GM23338 (cell line): ENCODE measurements at regions not wholly inside any gene's neighbourhood (a gene's known extent, or its start where the extent isn't known, plus 50 kb on each side); places are given as distances from the start of the nearest gene placed in this dataset.

Experiments used
- ATAC-seq: fragments of 200-7000 bp; cut with Tn5 transposase; 3 replicates; pipeline ENCODE4 v1.9.1; 2020
- DNase-seq: peaks from one replicate; pipeline ENCODE4 v3.0.0-alpha.2; 2015; ENCODE audit warnings: low spot score
- H2AFZ ChIP-seq: fragments of 200-600 bp; sonication (generic); 2 replicates; pipeline ENCODE4 v1.8.0; 2016; ENCODE audit warnings: antibody characterized with exemption, mild to moderate bottlenecking, moderate library complexity
- H3F3A ChIP-seq: fragments of 200-600 bp; sonication (generic); replicated peaks from 2 replicates; pipeline ENCODE4 v1.8.0; 2017; ENCODE audit warnings: antibody characterized with exemption, mixed run types, low read depth
- H3K27ac ChIP-seq: fragments of 200-600 bp; sonication (generic); 2 replicates; pipeline ENCODE4 v1.6.1; 2016; ENCODE audit warnings: low read depth
- H3K27me3 ChIP-seq: fragments of 200-600 bp; sonication (generic); 2 replicates; pipeline ENCODE4 v1.8.0; 2016; ENCODE audit warnings: mild to moderate bottlenecking, mixed run types, moderate library complexity; ENCODE audit not compliant: insufficient read depth
- H3K36me3 ChIP-seq: fragments of 200-600 bp; sonication (generic); 2 replicates; pipeline ENCODE4 v1.8.0; 2016; ENCODE audit warnings: mild to moderate bottlenecking; ENCODE audit not compliant: insufficient read depth
- H3K4me1 ChIP-seq: fragments of 200-600 bp; sonication (generic); 2 replicates; pipeline ENCODE4 v1.8.0; 2016; ENCODE audit warnings: mild to moderate bottlenecking, moderate library complexity; ENCODE audit not compliant: insufficient read depth
- H3K4me2 ChIP-seq: fragments of 200-600 bp; sonication (generic); 2 replicates; pipeline ENCODE4 v1.7.1; 2017; ENCODE audit warnings: mixed run types
- H3K4me3 ChIP-seq: fragments of 200-600 bp; sonication (generic); 2 replicates; pipeline ENCODE4 v1.6.1; 2016; ENCODE audit warnings: mixed run types
- H3K79me2 ChIP-seq: fragments of 200-600 bp; sonication (generic); replicated peaks from 2 replicates; pipeline ENCODE4 v1.8.0; 2017; ENCODE audit warnings: mild to moderate bottlenecking; ENCODE audit not compliant: insufficient read depth
- H3K9me2 ChIP-seq: fragments of 200-600 bp; sonication (generic); 2 replicates; pipeline ENCODE4 v1.8.0; 2017; ENCODE audit not compliant: insufficient read depth
- H4K20me1 ChIP-seq: fragments of 200-600 bp; sonication (generic); replicated peaks from 2 replicates; pipeline ENCODE4 v1.8.0; 2017; ENCODE audit warnings: mild to moderate bottlenecking; ENCODE audit not compliant: insufficient read depth
- H3K27ac Mint-ChIP-seq: 2 replicates; pipeline ENCODE4 v1.8.0; 2020; ENCODE audit warnings: inconsistent platforms, mild to moderate bottlenecking, moderate library complexity, mixed read lengths
- H3K27me3 Mint-ChIP-seq: 3 replicates; pipeline ENCODE4 v1.8.0; 2022; ENCODE audit warnings: low read depth, mild to moderate bottlenecking, moderate library complexity, mixed read lengths, inconsistent platforms; ENCODE audit not compliant: insufficient read depth, poor library complexity
- H3K36me3 Mint-ChIP-seq: 3 replicates; pipeline ENCODE4 v1.8.0; 2021; ENCODE audit warnings: low read depth, mild to moderate bottlenecking, inconsistent platforms, moderate library complexity, mixed read lengths
- H3K4me1 Mint-ChIP-seq: 3 replicates; pipeline ENCODE4 v1.8.0; 2020; ENCODE audit warnings: mild to moderate bottlenecking, inconsistent platforms, mixed read lengths
- H3K4me3 Mint-ChIP-seq: 3 replicates; pipeline ENCODE4 v1.8.0; 2021; ENCODE audit warnings: moderate library complexity, mild to moderate bottlenecking, inconsistent platforms, mixed read lengths
- H3K9me3 Mint-ChIP-seq: 3 replicates; pipeline ENCODE4 v1.8.0; 2020; ENCODE audit warnings: moderate library complexity, mild to moderate bottlenecking, inconsistent platforms, mixed read lengths
- CREB1 ChIP-seq: fragments of 250-450 bp; sonication (Bioruptor Pico); IDR thresholded peaks from 2 replicates; pipeline ENCODE4 v1.5.0; 2020; ENCODE audit warnings: low read depth, mild to moderate bottlenecking, moderate library complexity
- ETS1 ChIP-seq: IDR thresholded peaks from 2 replicates; pipeline ENCODE4 v1.6.1; 2016; ENCODE audit warnings: antibody characterized with exemption
- EZH2 ChIP-seq: fragments of 200-600 bp; sonication (generic); IDR thresholded peaks from one replicate; pipeline ENCODE4 v1.8.0; 2017; ENCODE audit warnings: antibody characterized with exemption, mild to moderate bottlenecking, low read depth; ENCODE audit not compliant: unreplicated experiment
- EZH2phosphoT487 ChIP-seq: fragments of 200-600 bp; sonication (generic); IDR thresholded peaks from one replicate; pipeline ENCODE4 v1.8.1; 2018; ENCODE audit warnings: antibody characterized with exemption; ENCODE audit not compliant: unreplicated experiment
- NANOG ChIP-seq: IDR thresholded peaks from 2 replicates; pipeline ENCODE4 v1.6.1; 2016; ENCODE audit warnings: antibody characterized with exemption, borderline replicate concordance
- POLR2AphosphoS5 ChIP-seq: IDR thresholded peaks from 2 replicates; pipeline ENCODE4 v1.6.1; 2016; ENCODE audit warnings: antibody characterized with exemption, low read depth
- REST ChIP-seq: IDR thresholded peaks from one replicate; pipeline ENCODE4 v1.6.1; 2018; ENCODE audit warnings: antibody characterized with exemption; ENCODE audit not compliant: unreplicated experiment
- STAT1 ChIP-seq: IDR thresholded peaks from one replicate; pipeline ENCODE4 v1.6.1; 2016; ENCODE audit warnings: antibody characterized with exemption; ENCODE audit not compliant: unreplicated experiment
- ZNF114 ChIP-seq: fragments of 250-450 bp; sonication (Bioruptor Pico); IDR thresholded peaks from 2 replicates; pipeline ENCODE4 v1.5.0; 2020; ENCODE audit warnings: mild to moderate bottlenecking, moderate library complexity
- ZNF331 ChIP-seq: fragments of 250-450 bp; sonication (Bioruptor Pico); IDR thresholded peaks from 2 replicates; pipeline ENCODE4 v1.5.0; 2020; ENCODE audit warnings: low read depth, mild to moderate bottlenecking, moderate library complexity
- ZNF462 ChIP-seq: fragments of 250-450 bp; sonication (Bioruptor Pico); IDR thresholded peaks from 2 replicates; pipeline ENCODE4 v1.5.0; 2020; ENCODE audit warnings: mild to moderate bottlenecking, moderate library complexity

GRCh38 chr6:141212296-141212695 is 920.4 kb upstream of the GJE1 start:
- H3K79me2 ChIP-seq: no peaks in the 10 kb centered on the region
- no peaks in the 10 kb centered on the region for H3K4me1 Mint-ChIP-seq
- peaks cover 4% of the 10 kb centered on the region for H3K27me3 Mint-ChIP-seq
- H3K4me2 ChIP-seq: no peak overlapping the region
- 0 out of 2 replicates have a peak overlapping the region, but pooled peaks have one; percentile 9 for H2AFZ ChIP-seq
- H3K4me1 ChIP-seq: no peaks in the 10 kb centered on the region
- no peak overlapping the region for H3K27ac ChIP-seq
- no peak for TF ChIP-seq STAT1
- no peaks in the 10 kb centered on the region for H3F3A ChIP-seq
- no peak overlapping the region for H3K4me3 ChIP-seq
- DNase-seq (no peak), ATAC-seq (no peak)
- no peak overlapping the region for H3K4me3 Mint-ChIP-seq
- H3K36me3 Mint-ChIP-seq: peaks cover 4% of the 10 kb centered on the region; the same call in 2 of the 3 replicates
- H3K36me3 ChIP-seq: no peaks in the 10 kb centered on the region
- H3K27ac Mint-ChIP-seq: no peak overlapping the region
- peaks cover 16% of the 10 kb centered on the region for H3K9me2 ChIP-seq
- H4K20me1 ChIP-seq: no peaks in the 10 kb centered on the region
- no peaks in the 10 kb centered on the region for H3K27me3 ChIP-seq
- H3K9me3 Mint-ChIP-seq: peaks cover 6% of the 10 kb centered on the region

GRCh38 chr6:141211845-141212244 is 920.9 kb upstream of the GJE1 start:
- Histone ChIP-seq H3F3A (no peaks in the 10 kb centered on the region), H3K27me3 (no peaks in the 10 kb centered on the region), H3K4me2 (no peak overlapping the region), H3K4me3 (no peak overlapping the region), H3K36me3 (no peaks in the 10 kb centered on the region), H2AFZ (0 out of 2 replicates have a peak overlapping the region, but pooled peaks have one; percentile 9), H3K9me2 (peaks cover 16% of the 10 kb centered on the region), H3K79me2 (no peaks in the 10 kb centered on the region), H3K4me1 (no peaks in the 10 kb centered on the region), H4K20me1 (no peaks in the 10 kb centered on the region), H3K27ac (no peak overlapping the region)
- H3K27ac Mint-ChIP-seq: no peak overlapping the region
- H3K36me3 Mint-ChIP-seq: peaks cover 2% of the 10 kb centered on the region; the same call in 2 of the 3 replicates
- H3K9me3 Mint-ChIP-seq: peaks cover 4% of the 10 kb centered on the region; the same call in 2 of the 3 replicates
- TF ChIP-seq EZH2phosphoT487: no peak
- TF ChIP-seq ETS1: no peak
- no peak for TF ChIP-seq CREB1 (CRISPR knock-in tag)
- no peak for TF ChIP-seq REST
- no peak for TF ChIP-seq ZNF114 (CRISPR knock-in tag)
- TF ChIP-seq ZNF331 (CRISPR knock-in tag): no peak
- TF ChIP-seq ZNF462 (CRISPR knock-in tag): no peak
- no peak for TF ChIP-seq EZH2
- no peak for TF ChIP-seq POLR2AphosphoS5
- TF ChIP-seq NANOG: no peak
- ATAC-seq (no peak), DNase-seq (no peak)
- peaks cover 4% of the 10 kb centered on the region for H3K27me3 Mint-ChIP-seq
- no peaks in the 10 kb centered on the region for H3K4me1 Mint-ChIP-seq
- no peak overlapping the region for H3K4me3 Mint-ChIP-seq
